ENCODE measurements at regions not wholly inside any gene's neighbourhood (a gene's known extent, or its start where the extent isn't known, plus 50 kb on each side); places are given as distances from the start of the nearest gene placed in this dataset.

DNA sequence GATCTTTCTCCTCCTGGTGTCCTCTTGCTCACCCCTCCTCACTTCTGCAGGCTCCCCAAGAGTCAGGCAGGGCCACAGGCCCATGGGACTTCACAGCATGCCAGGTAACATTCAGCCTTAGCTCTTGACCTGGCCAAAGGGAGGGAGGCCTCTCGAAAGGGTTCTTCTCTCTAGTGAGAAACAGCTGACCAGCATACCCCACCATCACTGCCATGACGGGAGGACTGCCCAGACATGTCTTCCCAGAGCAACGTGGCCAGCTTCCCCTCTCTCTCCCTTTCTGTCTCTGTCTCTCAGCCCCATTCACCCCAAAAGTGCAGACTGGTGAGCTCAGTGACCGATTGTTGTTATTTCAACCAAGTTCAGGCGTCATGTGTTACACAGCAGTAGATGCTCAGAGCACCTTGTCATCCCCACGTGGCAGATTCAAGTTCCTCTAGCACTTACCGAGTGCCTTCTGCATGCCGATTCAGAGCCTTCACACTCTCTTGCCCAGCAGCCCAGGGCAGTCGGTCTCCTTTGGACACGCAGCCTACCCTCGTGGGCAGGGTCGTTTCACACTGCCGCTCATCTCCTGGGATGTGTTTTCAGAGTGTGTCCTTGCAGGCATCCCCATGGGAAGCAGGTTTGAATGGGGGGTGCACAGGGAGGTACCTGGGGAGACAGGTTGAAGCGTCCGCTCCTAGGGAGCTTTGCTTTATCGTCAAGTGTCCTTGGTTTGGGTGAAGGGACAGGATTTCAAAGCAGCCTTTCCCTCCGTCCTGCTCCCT lies 259.9 kb downstream of the NDUFA10 start:
- Histone ChIP-seq H3K36me3 (ENCODE audit: insufficient read depth, low read length) (no peaks in the 10 kb centered on the region), H3K4me3 (ENCODE audit: low read length) (no peak overlapping the region), H3K27ac (ENCODE audit: low read depth, low read length) (no peak overlapping the region), H3K9me3 (ENCODE audit: insufficient read depth, low read depth, low read length) (no peaks in the 10 kb centered on the region), H3K27me3 (ENCODE audit: insufficient read depth, low read length) (no peaks in the 10 kb centered on the region), H3K9ac (ENCODE audit: low read depth, low read length) (no peak overlapping the region), H3K4me1 (ENCODE audit: insufficient read depth, low read length) (no peaks in the 10 kb centered on the region)
- 91% methylated on average over 17 of the region's 17 CpGs for WGBS

DNA sequence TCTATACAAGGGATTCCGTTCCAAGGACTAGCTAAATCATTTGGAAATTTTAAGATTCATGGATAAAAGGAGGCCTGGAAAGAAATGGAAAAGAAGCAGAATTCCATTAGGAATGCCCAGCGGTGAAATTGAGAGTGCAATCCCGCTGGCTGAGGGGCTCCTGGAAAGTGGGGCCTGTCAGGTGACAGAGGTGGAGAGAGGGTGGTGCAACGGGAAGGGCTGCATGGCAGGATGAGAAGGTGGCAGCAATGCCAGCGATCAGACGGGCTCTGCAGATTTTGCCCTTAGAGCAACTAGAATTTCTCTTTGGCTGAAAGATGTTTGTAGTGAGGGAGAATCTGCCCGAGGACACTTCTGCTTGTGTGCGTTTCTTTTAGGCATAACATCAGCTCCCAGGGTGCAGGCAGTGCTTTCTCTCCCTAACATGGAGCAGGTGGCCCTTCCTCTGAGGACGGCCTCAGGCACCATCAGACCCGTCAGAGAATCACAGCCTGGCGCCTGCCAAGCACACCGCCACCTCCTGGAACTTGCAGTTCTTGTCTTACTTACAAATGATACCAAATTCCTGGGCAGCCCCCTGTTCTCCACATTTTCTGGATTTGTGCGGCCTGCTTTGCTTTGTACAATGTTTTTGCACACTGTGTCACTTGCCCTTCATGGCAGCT lies 261.6 kb downstream of the NDUFA10 start:
- Histone ChIP-seq H3K9ac (ENCODE audit: low read depth, low read length) (no peak overlapping the region), H3K27ac (ENCODE audit: low read depth, low read length) (no peak overlapping the region), H3K4me3 (ENCODE audit: low read length) (no peak overlapping the region), H3K27me3 (ENCODE audit: insufficient read depth, low read length) (no peaks in the 10 kb centered on the region), H3K36me3 (ENCODE audit: insufficient read depth, low read length) (no peaks in the 10 kb centered on the region), H3K9me3 (ENCODE audit: insufficient read depth, low read depth, low read length) (no peaks in the 10 kb centered on the region), H3K4me1 (ENCODE audit: insufficient read depth, low read length) (peaks cover 2% of the 10 kb centered on the region; the same call in 1 of the 2 replicates)
- WGBS = 80% methylated on average over 13 of the region's 13 CpGs

DNA sequence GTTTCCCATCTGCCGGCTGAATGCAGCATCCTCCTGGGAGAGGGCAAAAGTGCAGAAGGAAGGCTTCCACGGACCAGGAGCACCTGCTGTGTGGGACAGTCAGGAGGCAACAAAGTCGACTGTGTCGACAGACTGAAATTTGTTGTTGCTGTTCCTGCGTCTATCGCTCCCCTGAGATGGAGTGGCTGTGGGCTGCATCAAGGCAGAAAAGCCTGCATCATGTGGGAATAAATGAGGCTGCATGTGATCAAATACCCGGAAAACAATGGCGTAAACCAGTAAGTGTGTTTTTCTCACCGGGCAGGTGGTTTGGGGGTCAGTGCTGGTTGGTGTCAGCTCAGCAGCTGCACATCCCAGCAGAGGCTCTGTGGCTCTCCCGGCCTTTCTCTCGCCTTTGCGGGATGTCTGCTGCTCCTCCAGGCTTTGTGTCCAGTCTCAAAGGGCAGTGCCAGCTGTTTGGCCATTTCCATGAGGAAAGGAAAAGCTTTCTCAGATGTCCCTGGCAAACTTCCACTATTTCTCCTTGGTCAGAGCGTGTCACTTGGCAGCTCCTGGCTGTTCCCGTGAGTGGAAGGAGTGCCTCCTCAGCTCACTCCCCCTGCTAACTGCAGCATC lies 262.4 kb downstream of the NDUFA10 start:
- no peaks in the 10 kb centered on the region for H3K27me3 ChIP-seq (ENCODE audit: insufficient read depth, low read length)
- WGBS = 93% methylated on average over 14 of the region's 14 CpGs
- no peak overlapping the region for H3K9ac ChIP-seq (ENCODE audit: low read depth, low read length)
- H3K9me3 ChIP-seq (ENCODE audit: insufficient read depth, low read depth, low read length) = no peaks in the 10 kb centered on the region
- H3K36me3 ChIP-seq (ENCODE audit: insufficient read depth, low read length) = no peaks in the 10 kb centered on the region
- peaks cover 5% of the 10 kb centered on the region; the same call in 1 of the 2 replicates for H3K4me1 ChIP-seq (ENCODE audit: insufficient read depth, low read length)
- H3K27ac ChIP-seq (ENCODE audit: low read depth, low read length) = no peak overlapping the region
- no peak overlapping the region for H3K4me3 ChIP-seq (ENCODE audit: low read length)

DNA sequence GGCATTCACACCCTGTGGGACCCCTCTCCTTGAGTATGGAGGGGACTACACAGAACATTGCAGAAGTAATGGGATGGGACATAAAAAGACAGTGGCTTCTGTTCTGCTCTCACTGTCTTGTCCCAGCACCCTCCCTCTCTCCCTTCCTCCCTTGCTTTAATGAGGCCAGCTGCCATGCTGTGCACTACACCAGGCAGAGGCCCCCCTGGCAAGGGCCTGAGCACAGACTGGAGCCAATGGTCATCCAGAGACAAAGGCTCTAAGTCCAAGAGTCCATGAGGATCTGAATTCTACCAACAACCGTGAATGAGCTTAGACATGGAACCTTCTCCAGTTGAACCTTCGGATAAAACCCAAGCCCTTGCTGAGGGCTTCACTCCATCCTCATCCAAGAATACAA lies 263.0 kb downstream of the NDUFA10 start:
- no peak overlapping the region for H3K9ac ChIP-seq (ENCODE audit: low read depth, low read length)

DNA sequence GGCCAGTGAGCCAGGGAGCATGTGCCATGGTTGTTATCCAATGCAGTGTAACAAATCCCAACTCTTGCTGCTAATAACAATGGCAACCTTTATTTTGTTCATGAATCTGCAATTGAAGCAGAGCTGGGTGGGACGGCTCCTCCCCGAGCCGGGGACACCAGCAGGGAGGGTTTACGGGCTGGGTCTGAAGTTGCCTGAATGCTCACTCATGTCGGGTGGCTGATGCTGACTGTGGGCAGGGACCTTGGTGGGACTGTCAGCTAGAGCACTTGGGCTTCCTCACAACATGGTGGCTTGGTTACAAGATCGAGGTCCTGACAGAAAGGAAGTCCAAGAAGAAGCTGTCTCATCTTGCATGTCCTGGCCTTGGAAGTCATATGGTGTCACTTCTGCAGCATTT lies 264.5 kb downstream of the NDUFA10 start:
- 93% methylated on average over 6 of the region's 6 CpGs for whole genome bisulfite sequencing
- no peak overlapping the region for H3K4me3 ChIP-seq (ENCODE audit: low read length)
- H3K36me3 ChIP-seq (ENCODE audit: insufficient read depth, low read length) = no peaks in the 10 kb centered on the region
- H3K9me3 ChIP-seq (ENCODE audit: insufficient read depth, low read depth, low read length) = no peaks in the 10 kb centered on the region
- H3K9ac ChIP-seq (ENCODE audit: low read depth, low read length) = no peak overlapping the region
- no peak overlapping the region for H3K27ac ChIP-seq (ENCODE audit: low read depth, low read length)
- H3K4me1 ChIP-seq (ENCODE audit: insufficient read depth, low read length) = peaks cover 5% of the 10 kb centered on the region; the same call in 1 of the 2 replicates
- H3K27me3 ChIP-seq (ENCODE audit: insufficient read depth, low read length) = no peaks in the 10 kb centered on the region

More for the DNA sequence above, 263.0 kb downstream of the NDUFA10 start:
- no peak overlapping the region for H3K27ac ChIP-seq (ENCODE audit: low read depth, low read length)
- H3K4me1 ChIP-seq (ENCODE audit: insufficient read depth, low read length) = peaks cover 5% of the 10 kb centered on the region; the same call in 1 of the 2 replicates
- no peaks in the 10 kb centered on the region for H3K9me3 ChIP-seq (ENCODE audit: insufficient read depth, low read depth, low read length)
- 95% methylated on average over 2 of the region's 2 CpGs for WGBS
- no peak overlapping the region for H3K4me3 ChIP-seq (ENCODE audit: low read length)
- no peaks in the 10 kb centered on the region for H3K27me3 ChIP-seq (ENCODE audit: insufficient read depth, low read length)
- no peaks in the 10 kb centered on the region for H3K36me3 ChIP-seq (ENCODE audit: insufficient read depth, low read length)

DNA sequence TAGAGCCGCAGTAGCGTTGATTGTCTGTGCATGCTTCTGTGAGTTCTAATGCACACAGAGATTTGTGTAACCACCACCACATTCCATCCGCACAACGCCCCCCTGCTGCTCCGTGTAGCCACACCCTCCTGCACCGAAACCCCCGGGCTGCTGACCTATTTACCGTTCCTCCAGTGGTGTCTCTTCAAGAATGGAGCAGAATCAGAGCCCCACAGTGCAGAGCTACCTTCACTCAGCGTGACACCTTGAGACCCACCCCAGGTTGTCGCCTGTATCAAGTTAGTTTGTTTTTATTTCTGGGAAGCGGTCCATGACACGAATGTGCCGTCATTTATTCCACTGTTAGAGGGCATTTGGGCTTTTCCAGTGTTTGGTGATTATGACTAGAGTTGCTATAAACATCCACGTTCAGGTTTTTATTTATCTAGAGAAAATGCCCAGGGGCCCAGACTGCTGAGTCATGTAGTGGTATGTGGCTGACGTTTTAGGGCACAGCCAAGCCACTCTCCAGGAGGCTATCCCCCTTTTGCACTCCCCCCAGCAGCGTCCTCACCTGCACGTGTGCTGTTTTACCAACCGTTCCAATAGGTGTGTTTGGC lies 266.8 kb downstream of the NDUFA10 start:
- Histone ChIP-seq H3K27me3 (ENCODE audit: insufficient read depth, low read length) (no peaks in the 10 kb centered on the region), H3K4me3 (ENCODE audit: low read length) (no peak overlapping the region), H3K9me3 (ENCODE audit: insufficient read depth, low read depth, low read length) (no peaks in the 10 kb centered on the region), H3K36me3 (ENCODE audit: insufficient read depth, low read length) (no peaks in the 10 kb centered on the region), H3K4me1 (ENCODE audit: insufficient read depth, low read length) (peaks cover 5% of the 10 kb centered on the region; the same call in 1 of the 2 replicates), H3K9ac (ENCODE audit: low read depth, low read length) (no peak overlapping the region), H3K27ac (ENCODE audit: low read depth, low read length) (no peak overlapping the region)
- WGBS = 79% methylated on average over 18 of the region's 18 CpGs

DNA sequence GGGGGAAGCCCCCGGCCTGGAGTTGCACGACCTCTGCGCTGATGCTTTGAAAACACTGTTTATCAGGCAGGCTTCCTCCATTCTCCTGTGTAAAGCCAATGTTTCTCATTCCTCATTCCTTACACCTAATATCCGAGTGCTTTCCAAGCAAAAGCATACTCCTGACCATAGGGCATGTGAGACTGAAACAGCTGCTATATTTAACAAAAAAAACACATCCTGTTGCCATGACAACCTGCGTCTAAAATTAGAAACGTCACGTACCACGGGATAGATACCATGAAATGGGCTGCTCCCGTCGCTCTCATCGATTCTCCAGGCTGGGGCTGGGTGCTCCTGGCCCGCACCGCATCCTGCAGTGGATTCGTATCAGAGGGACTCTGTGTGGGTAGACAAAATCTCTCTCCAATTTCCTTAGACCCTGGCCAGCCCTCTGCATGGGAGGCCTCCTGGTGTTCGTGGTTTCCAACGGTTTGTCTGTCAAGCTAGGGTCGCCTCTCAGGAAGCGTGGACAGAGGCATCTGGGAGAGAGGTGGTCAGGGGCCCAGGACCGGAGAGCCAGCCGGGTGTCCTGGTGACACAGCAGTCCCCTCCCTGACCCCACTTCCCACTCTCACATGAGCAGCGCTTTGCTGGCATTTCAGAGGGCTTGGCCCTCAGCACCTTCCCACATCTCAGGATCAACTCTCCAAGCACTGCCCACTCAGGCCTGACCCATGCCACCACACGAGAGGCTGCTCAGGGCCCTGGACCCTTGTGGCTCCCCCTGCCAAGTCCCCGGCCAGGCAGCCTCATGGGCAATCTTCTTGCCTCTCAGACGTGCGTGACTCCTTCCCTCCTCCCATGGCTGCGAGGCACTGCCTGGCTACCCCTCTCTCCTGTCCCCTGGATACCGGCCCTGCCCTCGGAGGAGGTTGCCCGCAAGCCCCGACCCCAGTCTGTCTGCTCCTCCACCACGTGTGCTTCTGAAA lies 268.1 kb downstream of the NDUFA10 start:
- no peak overlapping the region for H3K9ac ChIP-seq (ENCODE audit: low read depth, low read length)
- no peak overlapping the region for H3K4me3 ChIP-seq (ENCODE audit: low read length)
- H3K27me3 ChIP-seq (ENCODE audit: insufficient read depth, low read length) = no peaks in the 10 kb centered on the region
- H3K4me1 ChIP-seq (ENCODE audit: insufficient read depth, low read length) = peaks cover 5% of the 10 kb centered on the region; the same call in 1 of the 2 replicates
- no peaks in the 10 kb centered on the region for H3K36me3 ChIP-seq (ENCODE audit: insufficient read depth, low read length)
- no peaks in the 10 kb centered on the region for H3K9me3 ChIP-seq (ENCODE audit: insufficient read depth, low read depth, low read length)
- H3K27ac ChIP-seq (ENCODE audit: low read depth, low read length) = no peak overlapping the region
- 91% methylated on average over 31 of the region's 31 CpGs for WGBS

DNA sequence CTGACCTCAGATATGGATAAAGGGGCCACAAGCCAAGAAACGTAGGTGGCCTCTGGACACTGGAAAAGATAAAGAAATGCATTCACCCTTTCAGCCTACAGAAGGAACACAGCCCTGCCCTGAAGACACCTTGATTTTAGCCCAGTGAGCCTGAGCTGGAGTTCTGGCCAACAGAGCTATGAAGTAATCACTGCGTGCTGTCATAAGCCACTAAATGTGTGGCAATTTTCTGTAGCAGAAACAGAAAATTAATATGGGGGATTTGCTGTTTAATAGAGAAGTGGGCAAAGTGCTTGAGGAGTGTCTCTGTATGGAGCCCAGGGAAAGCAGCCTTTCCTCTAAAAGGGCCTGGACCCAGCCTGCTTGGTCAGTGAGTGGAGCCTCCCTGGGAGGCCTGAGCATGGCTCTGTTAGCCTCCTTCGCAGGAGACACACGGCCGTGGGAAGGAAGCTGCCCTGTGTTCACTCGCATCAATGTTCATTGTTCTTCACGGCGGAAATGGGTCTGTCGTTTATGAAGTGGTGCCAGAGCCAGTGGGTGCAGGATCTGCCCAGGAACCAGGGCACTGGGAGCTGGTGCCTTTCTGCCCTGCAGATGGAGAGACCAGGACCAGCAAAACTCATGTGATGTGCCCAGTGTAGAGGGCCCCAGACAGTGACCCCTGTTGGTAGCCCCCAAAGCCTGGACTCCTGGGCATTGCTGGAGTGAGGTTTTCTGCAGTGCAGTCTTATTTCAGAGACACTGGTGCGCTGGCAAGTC lies 268.9 kb downstream of the NDUFA10 start:
- Histone ChIP-seq H3K36me3 (ENCODE audit: insufficient read depth, low read length) (no peaks in the 10 kb centered on the region), H3K27ac (ENCODE audit: low read depth, low read length) (no peak overlapping the region), H3K9ac (ENCODE audit: low read depth, low read length) (no peak overlapping the region), H3K4me1 (ENCODE audit: insufficient read depth, low read length) (peaks cover 5% of the 10 kb centered on the region; the same call in 1 of the 2 replicates), H3K4me3 (ENCODE audit: low read length) (no peak overlapping the region), H3K9me3 (ENCODE audit: insufficient read depth, low read depth, low read length) (no peaks in the 10 kb centered on the region), H3K27me3 (ENCODE audit: insufficient read depth, low read length) (no peaks in the 10 kb centered on the region)
- 90% methylated on average over 10 of the region's 10 CpGs for WGBS

DNA sequence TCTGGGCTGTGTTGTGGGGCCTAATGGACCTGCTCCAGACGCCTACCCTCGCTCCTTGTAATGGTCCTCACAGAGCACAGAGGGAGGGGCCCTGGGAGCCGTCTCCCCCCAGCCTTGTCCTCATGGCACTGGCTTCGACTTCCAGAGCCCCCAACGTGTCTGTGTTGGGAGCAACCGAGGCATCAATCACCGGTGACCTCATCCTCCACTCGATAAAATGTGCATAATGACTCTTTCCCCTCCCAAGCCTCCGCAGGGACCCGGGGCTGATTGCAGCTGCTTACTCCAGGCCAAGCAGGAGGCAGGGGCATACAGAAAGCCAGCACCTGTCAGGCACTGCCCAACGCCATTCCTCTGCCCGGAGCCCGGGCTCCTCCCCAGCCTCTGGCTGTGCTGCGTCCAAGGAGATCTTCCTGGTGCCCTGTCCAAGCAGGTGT lies 271.7 kb downstream of the NDUFA10 start:
- Histone ChIP-seq H3K4me1 (ENCODE audit: insufficient read depth, low read length) (peaks cover 2% of the 10 kb centered on the region; the same call in 1 of the 2 replicates), H3K27me3 (ENCODE audit: insufficient read depth, low read length) (no peaks in the 10 kb centered on the region), H3K9me3 (ENCODE audit: insufficient read depth, low read depth, low read length) (no peaks in the 10 kb centered on the region), H3K9ac (ENCODE audit: low read depth, low read length) (no peak overlapping the region), H3K4me3 (ENCODE audit: low read length) (no peak overlapping the region), H3K36me3 (ENCODE audit: insufficient read depth, low read length) (no peaks in the 10 kb centered on the region), H3K27ac (ENCODE audit: low read depth, low read length) (no peak overlapping the region)
- 79% methylated on average over 14 of the region's 14 CpGs for WGBS

DNA sequence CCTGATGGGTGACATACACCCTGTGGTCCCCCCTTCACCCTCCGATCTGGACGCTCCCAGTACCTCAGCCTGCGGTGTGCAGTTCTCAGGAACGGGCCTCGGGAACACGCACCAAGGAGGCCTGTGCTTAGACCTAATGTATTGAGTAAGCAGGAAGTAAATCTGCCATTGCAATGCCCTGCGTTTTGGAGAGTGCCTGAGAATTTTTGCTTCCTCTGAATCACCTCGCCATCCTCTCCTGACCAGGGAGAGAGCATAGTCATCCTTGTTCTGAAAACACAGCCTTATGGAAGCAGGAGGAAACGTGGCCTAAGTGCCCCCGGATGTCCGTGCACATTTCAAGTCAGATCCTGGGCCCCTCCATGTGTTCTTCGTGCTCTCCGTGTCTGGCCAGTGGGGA lies 272.2 kb downstream of the NDUFA10 start:
- H3K4me1 ChIP-seq (ENCODE audit: insufficient read depth, low read length) = no peaks in the 10 kb centered on the region
- H3K9me3 ChIP-seq (ENCODE audit: insufficient read depth, low read depth, low read length) = no peaks in the 10 kb centered on the region
- no peak overlapping the region for H3K27ac ChIP-seq (ENCODE audit: low read depth, low read length)
- no peak overlapping the region for H3K9ac ChIP-seq (ENCODE audit: low read depth, low read length)
- H3K36me3 ChIP-seq (ENCODE audit: insufficient read depth, low read length) = no peaks in the 10 kb centered on the region
- no peaks in the 10 kb centered on the region for H3K27me3 ChIP-seq (ENCODE audit: insufficient read depth, low read length)
- no peak overlapping the region for H3K4me3 ChIP-seq (ENCODE audit: low read length)
- WGBS = 85% methylated on average over 13 of the region's 13 CpGs

All from HUES64 (cell line).